DOHH2 (cell line): ENCODE measurements at regions not wholly inside any gene's neighbourhood (a gene's known extent, or its start where the extent isn't known, plus 50 kb on each side); places are given as distances from the start of the nearest gene placed in this dataset.

Experiments
- CTCF ChIP-seq: fragments of 200-600 bp; sonication (generic); IDR thresholded peaks from one replicate; pipeline ENCODE4 v1.5.1; 2014; ENCODE audit warnings: antibody characterized with exemption, mild to moderate bottlenecking, low read depth, low read length; ENCODE audit not compliant: poor library complexity, severe bottlenecking
- EZH2phosphoT487 ChIP-seq: fragments of 200-600 bp; sonication (generic); IDR thresholded peaks from 2 replicates; pipeline ENCODE4 v1.6.1; 2017; ENCODE audit warnings: borderline replicate concordance, mild to moderate bottlenecking, antibody characterized with exemption, low read length, moderate library complexity, mixed read lengths

- TF ChIP-seq CTCF: no peak
- TF ChIP-seq EZH2phosphoT487: no peak
These were observed 141.8 kb upstream of the SLC35G4 start for GRCh38 chr18:11467611-11468010.
